IMR-90 (cell line): ENCODE measurements at regions not wholly inside any gene's neighbourhood (a gene's known extent, or its start where the extent isn't known, plus 50 kb on each side); places are given as distances from the start of the nearest gene placed in this dataset.

Experiments
- CEBPB ChIP-seq: IDR thresholded peaks from 2 replicates; pipeline ENCODE4 v1.6.1; 2012; ENCODE audit warnings: low read depth, low read length, improper control_type of control experiment
- CTCF ChIP-seq: conservative IDR thresholded peaks from 2 replicates; pipeline ENCODE4 v1.5.1; 2012; ENCODE audit warnings: mild to moderate bottlenecking, low read depth, low read length, improper control_type of control experiment
- ELK1 ChIP-seq: fragments of 150-350 bp; IDR thresholded peaks from 2 replicates; pipeline ENCODE4 v1.6.1; 2016; ENCODE audit warnings: low read depth, mild to moderate bottlenecking, low read length, moderate library complexity, borderline replicate concordance
- MAZ ChIP-seq: IDR thresholded peaks from 2 replicates; pipeline ENCODE4 v1.6.1; 2012; ENCODE audit warnings: low read depth, mild to moderate bottlenecking, low read length, improper control_type of control experiment, moderate library complexity, borderline replicate concordance
- POLR2A ChIP-seq: IDR thresholded peaks from 2 replicates; pipeline ENCODE4 v1.6.1; 2012; ENCODE audit warnings: mild to moderate bottlenecking, low read depth, low read length
- USF2 ChIP-seq: fragments of 150-350 bp; IDR thresholded peaks from 2 replicates; pipeline ENCODE4 v1.6.1; 2017; ENCODE audit warnings: mild to moderate bottlenecking, antibody characterized with exemption, low read length, low read depth

GRCh38 chr13:60944016-60944415 is 471.6 kb downstream of the PCDH20 start:
- no peak for TF ChIP-seq CTCF
- no peak for TF ChIP-seq POLR2A
- no peak for TF ChIP-seq CEBPB
- no peak for TF ChIP-seq USF2
- no peak for TF ChIP-seq ELK1
- no peak for TF ChIP-seq MAZ
